8988T (cell line): ENCODE measurements at regions not wholly inside any gene's neighbourhood (a gene's known extent, or its start where the extent isn't known, plus 50 kb on each side); places are given as distances from the start of the nearest gene placed in this dataset.
A peak's percentile ranks its signal among the peaks of the same experiment; 100 is the strongest.

Experiments
- DNase-seq: peaks from one replicate; pipeline ENCODE4 v3.0.0; 2011

- no peak for DNase-seq
Measured at GRCh38 chr13:72317346-72318109, 409.9 kb downstream of the MZT1 start.

- no peak for DNase-seq
Measured at GRCh38 chr13:72316716-72317115, 410.7 kb downstream of the MZT1 start.

- no peak for DNase-seq
Measured at GRCh38 chr13:72315312-72315711, 412.1 kb downstream of the MZT1 start.

GRCh38 chr13:72314210-72314609, 413.2 kb downstream of the MZT1 start:
- no peak for DNase-seq

- DNase-seq = no peak
Measured at GRCh38 chr13:72313546-72313945, 413.9 kb downstream of the MZT1 start.

- DNase-seq = no peak
Measured at GRCh38 chr13:72303941-72304746, 423.3 kb downstream of the MZT1 start.

GRCh38 chr13:72296246-72296645, 429.2 kb upstream of the DACH1 start:
- DNase-seq = no peak

GRCh38 chr13:72295153-72295552, 428.1 kb upstream of the DACH1 start:
- DNase-seq = no peak

- no peak for DNase-seq
Measured at GRCh38 chr13:72293206-72293605, 426.2 kb upstream of the DACH1 start.

- DNase-seq = no peak
Measured at GRCh38 chr13:72290962-72291681, 424.1 kb upstream of the DACH1 start.

- no peak for DNase-seq
Measured at GRCh38 chr13:72286421-72286820, 419.4 kb upstream of the DACH1 start.

- no peak for DNase-seq
Measured at GRCh38 chr13:72284791-72285190, 417.8 kb upstream of the DACH1 start.

- DNase-seq = no peak
Measured at GRCh38 chr13:72261732-72262131, 394.7 kb upstream of the DACH1 start.

GRCh38 chr13:72259528-72259927, 392.5 kb upstream of the DACH1 start:
- no peak for DNase-seq

- no peak for DNase-seq
Measured at GRCh38 chr13:72258340-72258981, 391.5 kb upstream of the DACH1 start.

GRCh38 chr13:72255908-72256307, 388.9 kb upstream of the DACH1 start:
- no peak for DNase-seq

- no peak for DNase-seq
Measured at GRCh38 chr13:72253754-72254153, 386.8 kb upstream of the DACH1 start.

- DNase-seq = no peak
Measured at GRCh38 chr13:72246396-72246795, 379.4 kb upstream of the DACH1 start.

GRCh38 chr13:72244788-72245187, 377.8 kb upstream of the DACH1 start:
- DNase-seq = no peak

GRCh38 chr13:72230131-72230530, 363.1 kb upstream of the DACH1 start:
- no peak for DNase-seq

GRCh38 chr13:72229067-72229466, 362.1 kb upstream of the DACH1 start:
- no peak for DNase-seq

- peak; percentile 20 for DNase-seq
Measured at GRCh38 chr13:72221276-72221962, 354.4 kb upstream of the DACH1 start.

GRCh38 chr13:72218966-72219365, 352.0 kb upstream of the DACH1 start:
- DNase-seq = no peak
